ENCODE measurements at regions not wholly inside any gene's neighbourhood (a gene's known extent, or its start where the extent isn't known, plus 50 kb on each side); places are given as distances from the start of the nearest gene placed in this dataset.
"Not testable (repeated sequence)": the region's sequence is repeated elsewhere in the genome, so short reads cannot be mapped to it uniquely, and the experiment has no call there.

GRCh38 chr15:93341164-93341563 is 252.2 kb upstream of the RGMA start:
- no peaks in the 10 kb centered on the region for H3K9me3 ChIP-seq (ENCODE audit: control insufficient read depth, low read length)
- no peak overlapping the region for H2BK15ac ChIP-seq (ENCODE audit: low read depth, poor library complexity, severe bottlenecking)
- H3K4ac ChIP-seq (ENCODE audit: low read depth in 1 of 2, low read length in 2 of 2) = no peak overlapping the region
- no peak overlapping the region for H2BK12ac ChIP-seq (ENCODE audit: low read length in 2 of 2)
- no peak overlapping the region for H3K18ac ChIP-seq (ENCODE audit: low read depth in 1 of 2, low read length in 2 of 2)
- no peaks in the 10 kb centered on the region for H3K27me3 ChIP-seq (ENCODE audit: control insufficient read depth in 1 of 2, insufficient read depth in 1 of 2, low read length in 2 of 2)
- no peak overlapping the region for H3K23ac ChIP-seq (ENCODE audit: low read length in 2 of 2)
- no peaks in the 10 kb centered on the region for H3K4me1 ChIP-seq (ENCODE audit: control insufficient read depth, insufficient read depth, low read depth, low read length)
- H2BK120ac ChIP-seq (ENCODE audit: low read depth, low read length) = no peak overlapping the region
- no peak overlapping the region for H3K27ac ChIP-seq (ENCODE audit: low read length, poor library complexity, severe bottlenecking)
- H2AFZ ChIP-seq (ENCODE audit: low read depth, low read length) = no peak overlapping the region
- no peak overlapping the region for H3K14ac ChIP-seq (ENCODE audit: low read length in 2 of 2)
- no peak overlapping the region for H2AK5ac ChIP-seq (ENCODE audit: low read length, severe bottlenecking)
- H3K9ac ChIP-seq (ENCODE audit: low read length) = no peak overlapping the region
- H3K4me2 ChIP-seq (ENCODE audit: low read length, poor library complexity, severe bottlenecking) = no peak overlapping the region
- H2BK5ac ChIP-seq (ENCODE audit: low read depth, low read length, poor library complexity, severe bottlenecking) = no peak overlapping the region
- H3K36me3 ChIP-seq (ENCODE audit: control insufficient read depth in 1 of 2, insufficient read depth in 2 of 2, low read depth in 1 of 2, low read length in 2 of 2) = no peaks in the 10 kb centered on the region
- DNase-seq = no peak
- H4K8ac ChIP-seq (ENCODE audit: low read length) = no peak overlapping the region
- H4K91ac ChIP-seq (ENCODE audit: low read length) = no peak overlapping the region
- no peaks in the 10 kb centered on the region for H3K79me1 ChIP-seq (replicated peaks; ENCODE audit: low read length, poor library complexity, severe bottlenecking)
- no peak overlapping the region for H3K4me3 ChIP-seq (ENCODE audit: insufficient read depth in 1 of 2, low read depth in 1 of 2, low read length in 2 of 2)
- WGBS = 94% methylated on average over 4 of the region's 4 CpGs

- no peak overlapping the region for H3K9ac ChIP-seq (ENCODE audit: low read length)
- H3K14ac ChIP-seq (ENCODE audit: low read length in 2 of 2) = no peak overlapping the region
- H2AK5ac ChIP-seq (ENCODE audit: low read length, severe bottlenecking) = no peak overlapping the region
- no peaks in the 10 kb centered on the region for H3K4me1 ChIP-seq (ENCODE audit: control insufficient read depth, insufficient read depth, low read depth, low read length)
- H2BK5ac ChIP-seq (ENCODE audit: low read depth, low read length, poor library complexity, severe bottlenecking) = no peak overlapping the region
- H4K8ac ChIP-seq (ENCODE audit: low read length) = no peak overlapping the region
- H3K4ac ChIP-seq (ENCODE audit: low read depth in 1 of 2, low read length in 2 of 2) = no peak overlapping the region
- WGBS = 89% methylated on average over 2 of the region's 2 CpGs
- no peak overlapping the region for H2BK12ac ChIP-seq (ENCODE audit: low read length in 2 of 2)
- no peak overlapping the region for H3K4me2 ChIP-seq (ENCODE audit: low read length, poor library complexity, severe bottlenecking)
- H4K91ac ChIP-seq (ENCODE audit: low read length) = no peak overlapping the region
- DNase-seq = no peak
- no peak overlapping the region for H3K27ac ChIP-seq (ENCODE audit: low read length, poor library complexity, severe bottlenecking)
- no peaks in the 10 kb centered on the region for H3K79me1 ChIP-seq (replicated peaks; ENCODE audit: low read length, poor library complexity, severe bottlenecking)
- no peak overlapping the region for H3K23ac ChIP-seq (ENCODE audit: low read length in 2 of 2)
- no peak overlapping the region for H2AFZ ChIP-seq (ENCODE audit: low read depth, low read length)
- no peak overlapping the region for H3K4me3 ChIP-seq (ENCODE audit: insufficient read depth in 1 of 2, low read depth in 1 of 2, low read length in 2 of 2)
- no peak overlapping the region for H2BK15ac ChIP-seq (ENCODE audit: low read depth, poor library complexity, severe bottlenecking)
- H3K9me3 ChIP-seq (ENCODE audit: control insufficient read depth, low read length) = no peaks in the 10 kb centered on the region
- H3K18ac ChIP-seq (ENCODE audit: low read depth in 1 of 2, low read length in 2 of 2) = no peak overlapping the region
- no peaks in the 10 kb centered on the region for H3K27me3 ChIP-seq (ENCODE audit: control insufficient read depth in 1 of 2, insufficient read depth in 1 of 2, low read length in 2 of 2)
- no peak overlapping the region for H2BK120ac ChIP-seq (ENCODE audit: low read depth, low read length)
- H3K36me3 ChIP-seq (ENCODE audit: control insufficient read depth in 1 of 2, insufficient read depth in 2 of 2, low read depth in 1 of 2, low read length in 2 of 2) = no peaks in the 10 kb centered on the region
Measured at GRCh38 chr15:93340406-93340805, 251.4 kb upstream of the RGMA start.

DNA sequence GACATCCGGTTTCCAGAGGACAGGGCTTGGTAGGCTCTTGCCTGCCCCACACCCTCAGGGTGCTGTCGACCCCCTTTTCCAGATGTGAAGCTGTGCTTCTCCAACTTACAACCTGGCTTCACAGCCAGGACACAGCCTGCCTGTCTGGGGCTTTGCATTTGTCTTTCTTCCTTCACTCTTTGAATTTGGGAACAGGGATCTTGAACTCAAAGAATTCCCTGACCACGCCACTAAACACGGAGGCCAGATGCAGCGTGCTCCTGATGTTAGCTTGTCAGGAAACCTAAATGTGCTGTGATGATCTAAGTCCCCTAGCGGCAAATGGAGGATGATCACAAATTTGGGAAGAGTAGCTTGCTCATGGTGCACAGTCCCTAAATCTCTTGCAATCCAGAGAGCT is 244.8 kb upstream of the RGMA start:
- Histone ChIP-seq H4K91ac (ENCODE audit: low read length) (no peak overlapping the region), H3K4me1 (ENCODE audit: control insufficient read depth, insufficient read depth, low read depth, low read length) (peaks cover 3% of the 10 kb centered on the region), H4K8ac (ENCODE audit: low read length) (no peak overlapping the region), H3K27ac (ENCODE audit: low read length, poor library complexity, severe bottlenecking) (no peak overlapping the region), H3K4ac (ENCODE audit: low read depth in 1 of 2, low read length in 2 of 2) (no peak overlapping the region), H2AFZ (ENCODE audit: low read depth, low read length) (no peak overlapping the region), H2AK5ac (ENCODE audit: low read length, severe bottlenecking) (no peak overlapping the region), H2BK120ac (ENCODE audit: low read depth, low read length) (no peak overlapping the region), H3K36me3 (ENCODE audit: control insufficient read depth in 1 of 2, insufficient read depth in 2 of 2, low read depth in 1 of 2, low read length in 2 of 2) (no peaks in the 10 kb centered on the region), H3K27me3 (ENCODE audit: control insufficient read depth in 1 of 2, insufficient read depth in 1 of 2, low read length in 2 of 2) (peaks cover 15 to 20% of the 10 kb centered on the region in 2 experiments), H3K14ac (ENCODE audit: low read length in 2 of 2) (no peak overlapping the region), H3K4me2 (ENCODE audit: low read length, poor library complexity, severe bottlenecking) (no peak overlapping the region), H3K9me3 (ENCODE audit: control insufficient read depth, low read length) (no peaks in the 10 kb centered on the region), H3K9ac (ENCODE audit: low read length) (no peak overlapping the region), H2BK5ac (ENCODE audit: low read depth, low read length, poor library complexity, severe bottlenecking) (no peak overlapping the region), H3K23ac (ENCODE audit: low read length in 2 of 2) (no peak overlapping the region), H2BK12ac (ENCODE audit: low read length in 2 of 2) (no peak overlapping the region), H3K4me3 (ENCODE audit: insufficient read depth in 1 of 2, low read depth in 1 of 2, low read length in 2 of 2) (no peak overlapping the region), H3K79me1 (replicated peaks; ENCODE audit: low read length, poor library complexity, severe bottlenecking) (no peaks in the 10 kb centered on the region), H3K18ac (ENCODE audit: low read depth in 1 of 2, low read length in 2 of 2) (no peak overlapping the region), H2BK15ac (ENCODE audit: low read depth, poor library complexity, severe bottlenecking) (no peak overlapping the region)
- 14% methylated on average over 6 of the region's 6 CpGs for WGBS
- DNase-seq = no peak

- H3K27ac ChIP-seq (ENCODE audit: low read length, poor library complexity, severe bottlenecking); H4K8ac ChIP-seq (ENCODE audit: low read length); H3K4me2 ChIP-seq (ENCODE audit: low read length, poor library complexity, severe bottlenecking); H3K4me1 ChIP-seq (ENCODE audit: control insufficient read depth, insufficient read depth, low read depth, low read length); H3K9me3 ChIP-seq (ENCODE audit: control insufficient read depth, low read length); H3K18ac ChIP-seq (ENCODE audit: low read depth in 1 of 2, low read length in 2 of 2); H2BK12ac ChIP-seq (ENCODE audit: low read length in 2 of 2); H4K91ac ChIP-seq (ENCODE audit: low read length); H3K4me3 ChIP-seq (ENCODE audit: insufficient read depth in 1 of 2, low read depth in 1 of 2, low read length in 2 of 2); H3K14ac ChIP-seq (ENCODE audit: low read length in 2 of 2); DNase-seq; H3K36me3 ChIP-seq (ENCODE audit: control insufficient read depth in 1 of 2, insufficient read depth in 2 of 2, low read depth in 1 of 2, low read length in 2 of 2); H2BK120ac ChIP-seq (ENCODE audit: low read depth, low read length); H3K23ac ChIP-seq (ENCODE audit: low read length in 2 of 2); H2BK5ac ChIP-seq (ENCODE audit: low read depth, low read length, poor library complexity, severe bottlenecking); H2AFZ ChIP-seq (ENCODE audit: low read depth, low read length); H3K4ac ChIP-seq (ENCODE audit: low read depth in 1 of 2, low read length in 2 of 2); H2AK5ac ChIP-seq (ENCODE audit: low read length, severe bottlenecking); H3K79me1 ChIP-seq (replicated peaks; ENCODE audit: low read length, poor library complexity, severe bottlenecking); H3K9ac ChIP-seq (ENCODE audit: low read length); H2BK15ac ChIP-seq (ENCODE audit: low read depth, poor library complexity, severe bottlenecking): not testable (repeated sequence)
- 5% methylated on average over 8 of the region's 16 CpGs for WGBS
- H3K27me3 ChIP-seq (ENCODE audit: control insufficient read depth in 1 of 2, insufficient read depth in 1 of 2, low read length in 2 of 2) = peaks cover 15 to 20% of the 10 kb centered on the region in 2 experiments
Measured at GRCh38 chr15:93333126-93333525, 244.1 kb upstream of the RGMA start.
